ENCODE measurements at regions not wholly inside any gene's neighbourhood (a gene's known extent, or its start where the extent isn't known, plus 50 kb on each side); places are given as distances from the start of the nearest gene placed in this dataset.
"Not testable (repeated sequence)": the region's sequence is repeated elsewhere in the genome, so short reads cannot be mapped to it uniquely, and the experiment has no call there.

DNA sequence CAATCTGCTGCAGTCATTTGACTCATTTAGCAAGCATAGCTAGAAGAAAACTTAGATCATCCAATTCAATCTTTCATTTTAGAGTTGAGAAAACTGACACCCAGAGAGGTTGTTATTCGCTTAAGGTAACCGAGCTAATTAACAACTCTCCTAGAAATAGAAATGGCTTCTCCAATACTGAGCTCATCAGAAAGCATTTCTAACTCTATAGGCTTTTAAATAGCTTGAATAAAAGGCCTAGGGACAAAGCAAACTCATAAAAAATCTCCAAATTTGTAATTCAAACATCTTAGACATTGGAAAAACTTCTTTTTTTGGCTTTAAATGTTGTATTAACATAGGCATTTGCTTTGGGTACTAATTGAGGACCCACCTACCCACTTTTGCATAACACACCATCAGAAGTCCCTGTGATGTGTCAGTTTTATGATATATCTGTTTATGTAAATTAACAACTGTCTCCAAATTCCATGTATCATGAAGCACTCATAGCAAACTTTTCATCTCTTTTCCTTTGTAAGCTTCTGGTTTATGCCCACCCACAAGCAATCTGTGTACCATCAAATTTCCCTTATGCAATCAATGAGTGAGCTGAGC lies 343.9 kb upstream of the CHST9 start:
- peaks cover 3 to 4% of the 10 kb centered on the region in 2 experiments for H3K9me3 ChIP-seq (ENCODE audit: control insufficient read depth in 2 of 2, low read length in 2 of 2)
- H3K27ac ChIP-seq (ENCODE audit: insufficient read depth, low read length, poor library complexity, severe bottlenecking), result no peak overlapping the region
- H3K27me3 ChIP-seq (ENCODE audit: control insufficient read depth, insufficient read depth, low read length), result no peaks in the 10 kb centered on the region
- no peaks in the 10 kb centered on the region for H3K4me1 ChIP-seq (ENCODE audit: control insufficient read depth, insufficient read depth, low read length, poor library complexity, severe bottlenecking)
- H3K36me3 Mint-ChIP-seq, result no peaks in the 10 kb centered on the region
- no peak overlapping the region for H3K27ac Mint-ChIP-seq
- no peaks in the 10 kb centered on the region for H3K4me1 Mint-ChIP-seq
- no peak overlapping the region for H3K4me3 Mint-ChIP-seq
- DNase-seq, result no peak
- no peaks in the 10 kb centered on the region for H3K36me3 ChIP-seq (ENCODE audit: control insufficient read depth, insufficient read depth, low read length)
- no peak for ATAC-seq (ENCODE audit: low read depth in 2 of 2)
- no peaks in the 10 kb centered on the region for H3K27me3 Mint-ChIP-seq
- no peak overlapping the region for H3K4me3 ChIP-seq (ENCODE audit: low read depth, low read length)
- peaks cover 0 to 16% (median 4%) of the 10 kb centered on the region in 7 donors for H3K9me3 Mint-ChIP-seq

DNA sequence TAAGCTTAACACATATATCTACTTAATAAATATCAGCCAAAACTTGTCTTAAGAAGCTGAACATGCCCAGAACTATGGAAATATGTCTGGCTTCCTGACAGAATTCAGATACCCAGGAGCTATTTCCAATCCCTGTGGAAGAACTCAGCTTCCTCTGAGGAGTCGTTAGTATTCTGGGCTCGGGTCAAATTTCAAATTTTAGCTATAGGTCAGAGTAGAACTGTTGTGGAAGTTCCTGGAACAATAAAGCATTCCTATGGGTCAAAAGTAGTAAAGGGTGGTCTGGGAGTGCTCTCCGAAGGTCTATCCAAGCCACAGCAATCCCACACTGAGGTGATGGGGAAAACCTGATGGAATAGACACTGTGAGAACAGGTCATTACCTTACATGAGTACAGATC lies 342.7 kb upstream of the CHST9 start:
- no peak overlapping the region for H3K4me3 Mint-ChIP-seq
- ATAC-seq (ENCODE audit: low read depth in 2 of 2) (no peak), DNase-seq (no peak)
- no peaks in the 10 kb centered on the region for H3K36me3 ChIP-seq (ENCODE audit: control insufficient read depth, insufficient read depth, low read length)
- no peak overlapping the region for H3K4me3 ChIP-seq (ENCODE audit: low read depth, low read length)
- no peaks in the 10 kb centered on the region for H3K36me3 Mint-ChIP-seq
- no peak overlapping the region for H3K27ac ChIP-seq (ENCODE audit: insufficient read depth, low read length, poor library complexity, severe bottlenecking)
- no peaks in the 10 kb centered on the region for H3K4me1 ChIP-seq (ENCODE audit: control insufficient read depth, insufficient read depth, low read length, poor library complexity, severe bottlenecking)
- peaks cover 3 to 4% of the 10 kb centered on the region in 2 experiments for H3K9me3 ChIP-seq (ENCODE audit: control insufficient read depth in 2 of 2, low read length in 2 of 2)
- H3K27ac Mint-ChIP-seq, result no peak overlapping the region
- peaks cover 1 to 23% (median 5%) of the 10 kb centered on the region in 7 donors for H3K9me3 Mint-ChIP-seq
- H3K4me1 Mint-ChIP-seq, result no peaks in the 10 kb centered on the region
- no peaks in the 10 kb centered on the region for H3K27me3 Mint-ChIP-seq
- H3K27me3 ChIP-seq (ENCODE audit: control insufficient read depth, insufficient read depth, low read length), result no peaks in the 10 kb centered on the region

DNA sequence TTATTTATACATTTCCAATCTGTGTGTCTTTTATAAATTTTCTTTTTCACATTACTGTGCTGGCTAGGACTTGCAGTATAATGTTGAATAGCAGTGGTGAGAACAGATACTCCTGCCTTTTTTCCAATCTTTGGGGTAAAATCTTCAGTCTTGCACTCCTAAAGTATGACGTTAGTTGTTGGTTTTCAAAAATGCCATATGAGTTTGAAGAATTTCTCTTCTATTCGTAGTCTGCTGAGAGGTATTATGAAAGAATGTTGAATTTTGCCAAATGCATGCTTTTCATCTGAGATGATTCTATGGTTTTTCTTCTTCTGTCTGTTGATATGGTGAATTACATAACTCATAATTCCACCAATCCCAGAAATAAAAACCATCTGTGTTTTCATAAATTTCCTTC lies 335.3 kb upstream of the CHST9 start:
- Mint-ChIP-seq H3K4me1 (no peaks in the 10 kb centered on the region), H3K27me3 (no peaks in the 10 kb centered on the region), H3K27ac (no peak overlapping the region), H3K36me3 (no peaks in the 10 kb centered on the region), H3K4me3 (no peak overlapping the region), H3K9me3 (peaks cover 1 to 21% (median 7%) of the 10 kb centered on the region in 7 donors)
- Histone ChIP-seq H3K27ac (ENCODE audit: insufficient read depth, low read length, poor library complexity, severe bottlenecking) (no peak overlapping the region), H3K4me3 (ENCODE audit: low read depth, low read length) (no peak overlapping the region), H3K36me3 (ENCODE audit: control insufficient read depth, insufficient read depth, low read length) (no peaks in the 10 kb centered on the region), H3K27me3 (ENCODE audit: control insufficient read depth, insufficient read depth, low read length) (no peaks in the 10 kb centered on the region), H3K4me1 (ENCODE audit: control insufficient read depth, insufficient read depth, low read length, poor library complexity, severe bottlenecking) (no peaks in the 10 kb centered on the region), H3K9me3 (ENCODE audit: control insufficient read depth in 2 of 2, low read length in 2 of 2) (no peaks in the 10 kb centered on the region)
- no peak for ATAC-seq (ENCODE audit: low read depth in 2 of 2)
- DNase-seq, result no peak

DNA sequence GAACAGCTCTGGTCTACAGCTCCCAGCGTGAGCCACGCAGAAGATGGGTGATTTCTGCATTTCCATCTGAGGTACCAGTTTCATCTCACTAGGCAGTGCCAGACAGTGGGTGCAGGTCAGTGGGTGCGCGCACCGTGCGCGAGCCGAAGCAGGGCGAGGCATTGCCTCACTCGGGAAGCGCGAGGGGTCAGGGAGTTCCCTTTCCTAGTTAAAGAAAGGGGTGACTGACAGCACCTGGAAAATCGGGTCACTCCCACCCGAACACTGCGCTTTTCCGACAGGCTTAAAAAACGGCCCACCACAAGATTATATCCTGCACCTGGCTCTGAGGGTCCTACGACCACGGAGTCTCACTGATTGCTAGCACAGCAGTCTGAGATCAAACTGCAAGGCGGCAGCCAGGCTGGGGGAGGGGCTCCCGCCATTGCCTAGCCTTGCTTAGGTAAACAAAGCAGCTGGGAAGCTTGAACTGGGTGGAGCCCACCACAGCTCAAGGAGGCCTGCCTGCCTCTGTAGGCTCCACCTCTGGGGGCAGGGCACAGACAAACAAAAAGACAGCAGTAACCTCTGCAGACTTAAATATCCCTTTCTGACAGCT lies 325.0 kb upstream of the CHST9 start:
- not testable (repeated sequence) for H3K4me3 Mint-ChIP-seq; H3K36me3 ChIP-seq (ENCODE audit: control insufficient read depth, insufficient read depth, low read length); H3K4me3 ChIP-seq (ENCODE audit: low read depth, low read length); ATAC-seq (ENCODE audit: low read depth in 2 of 2); H3K4me1 ChIP-seq (ENCODE audit: control insufficient read depth, insufficient read depth, low read length, poor library complexity, severe bottlenecking); H3K36me3 Mint-ChIP-seq; H3K9me3 ChIP-seq (ENCODE audit: control insufficient read depth in 2 of 2, low read length in 2 of 2); H3K27me3 ChIP-seq (ENCODE audit: control insufficient read depth, insufficient read depth, low read length); H3K27ac Mint-ChIP-seq; DNase-seq; H3K27me3 Mint-ChIP-seq; H3K27ac ChIP-seq (ENCODE audit: insufficient read depth, low read length, poor library complexity, severe bottlenecking); H3K4me1 Mint-ChIP-seq
- peaks cover 2 to 18% (median 8%) of the 10 kb centered on the region in 7 donors for H3K9me3 Mint-ChIP-seq

DNA sequence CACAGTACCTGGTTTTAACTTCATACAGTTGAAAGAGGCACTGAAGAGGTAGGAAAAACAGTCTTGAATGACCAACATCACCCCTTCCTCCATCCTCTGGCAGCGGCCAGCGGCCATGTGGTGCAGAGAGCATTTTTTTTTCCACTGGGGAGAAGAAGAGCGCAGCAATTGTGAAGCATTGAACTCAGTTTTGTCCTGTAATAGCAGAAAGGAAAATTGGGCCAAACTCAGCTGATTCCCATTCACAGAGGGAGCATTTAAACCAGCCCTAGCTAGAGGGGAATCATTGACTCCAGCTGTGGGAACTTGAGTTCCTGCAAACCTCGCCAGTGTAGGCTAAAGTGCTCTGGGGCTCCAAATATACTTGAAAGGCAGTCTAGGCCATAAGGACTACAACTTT lies 316.6 kb upstream of the CHST9 start:
- H3K27ac ChIP-seq (ENCODE audit: insufficient read depth, low read length, poor library complexity, severe bottlenecking), result no peak overlapping the region
- no peaks in the 10 kb centered on the region for H3K4me1 Mint-ChIP-seq
- no peak for DNase-seq
- no peak for ATAC-seq (ENCODE audit: low read depth in 2 of 2)
- H3K9me3 Mint-ChIP-seq, result peaks cover 0 to 14% (median 3%) of the 10 kb centered on the region in 7 donors
- no peak overlapping the region for H3K27ac Mint-ChIP-seq
- H3K4me3 ChIP-seq (ENCODE audit: low read depth, low read length), result no peak overlapping the region
- H3K9me3 ChIP-seq (ENCODE audit: control insufficient read depth in 2 of 2, low read length in 2 of 2), result peaks cover 0 to 2% of the 10 kb centered on the region in 2 experiments
- no peak overlapping the region for H3K4me3 Mint-ChIP-seq
- H3K36me3 Mint-ChIP-seq, result no peaks in the 10 kb centered on the region
- no peaks in the 10 kb centered on the region for H3K4me1 ChIP-seq (ENCODE audit: control insufficient read depth, insufficient read depth, low read length, poor library complexity, severe bottlenecking)
- no peaks in the 10 kb centered on the region for H3K27me3 Mint-ChIP-seq
- H3K27me3 ChIP-seq (ENCODE audit: control insufficient read depth, insufficient read depth, low read length), result no peaks in the 10 kb centered on the region
- H3K36me3 ChIP-seq (ENCODE audit: control insufficient read depth, insufficient read depth, low read length), result no peaks in the 10 kb centered on the region

DNA sequence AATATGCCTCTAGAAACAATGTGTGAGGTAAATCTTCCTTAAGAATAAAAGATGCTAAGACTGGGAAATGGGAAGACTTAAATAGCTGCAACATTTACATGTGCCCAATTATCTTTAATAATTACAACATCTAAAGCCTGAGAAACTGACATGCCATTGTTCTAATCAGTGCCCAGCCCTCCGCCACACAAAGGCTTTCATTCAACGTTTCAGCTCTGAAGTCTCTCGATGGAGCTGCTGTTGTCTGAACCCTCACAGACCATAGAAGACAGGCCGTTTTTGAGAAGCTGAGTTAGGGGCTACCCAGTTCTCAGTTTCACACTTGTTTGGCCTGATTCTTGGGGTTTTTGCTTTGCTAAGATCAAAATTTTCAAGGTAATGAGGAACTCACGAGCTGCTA lies 315.4 kb upstream of the CHST9 start:
- H3K36me3 Mint-ChIP-seq, result no peaks in the 10 kb centered on the region
- no peaks in the 10 kb centered on the region for H3K27me3 ChIP-seq (ENCODE audit: control insufficient read depth, insufficient read depth, low read length)
- DNase-seq, result no peak
- no peaks in the 10 kb centered on the region for H3K36me3 ChIP-seq (ENCODE audit: control insufficient read depth, insufficient read depth, low read length)
- no peaks in the 10 kb centered on the region for H3K4me1 ChIP-seq (ENCODE audit: control insufficient read depth, insufficient read depth, low read length, poor library complexity, severe bottlenecking)
- H3K27ac ChIP-seq (ENCODE audit: insufficient read depth, low read length, poor library complexity, severe bottlenecking), result no peak overlapping the region
- H3K27me3 Mint-ChIP-seq, result no peaks in the 10 kb centered on the region
- no peak for ATAC-seq (ENCODE audit: low read depth in 2 of 2)
- no peak overlapping the region for H3K4me3 Mint-ChIP-seq
- peaks cover 0 to 2% of the 10 kb centered on the region in 2 experiments for H3K9me3 ChIP-seq (ENCODE audit: control insufficient read depth in 2 of 2, low read length in 2 of 2)
- no peak overlapping the region for H3K4me3 ChIP-seq (ENCODE audit: low read depth, low read length)
- peaks cover 0 to 14% (median 4%) of the 10 kb centered on the region in 7 donors for H3K9me3 Mint-ChIP-seq
- H3K4me1 Mint-ChIP-seq, result no peaks in the 10 kb centered on the region
- H3K27ac Mint-ChIP-seq, result no peak overlapping the region

DNA sequence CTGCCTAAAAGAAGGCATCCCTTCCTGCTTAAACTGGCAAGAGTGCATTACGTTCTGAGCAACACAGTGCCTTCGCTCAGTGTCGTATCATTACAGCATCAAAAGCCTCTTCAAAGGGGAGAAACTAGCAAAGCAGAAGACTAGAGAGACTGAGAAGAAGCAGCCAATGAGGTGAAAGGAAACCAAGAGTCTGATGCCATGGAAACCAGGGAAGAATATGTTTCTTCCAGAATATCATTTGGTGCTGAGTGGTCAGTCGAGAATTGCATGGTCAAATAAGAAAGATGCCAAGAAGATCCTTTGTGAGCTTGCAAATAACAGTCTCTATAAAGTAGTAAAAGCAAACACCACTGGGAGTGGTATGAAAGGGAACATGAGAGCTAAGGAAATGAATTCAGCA lies 312.1 kb upstream of the CHST9 start:
- Histone ChIP-seq H3K4me3 (ENCODE audit: low read depth, low read length) (no peak overlapping the region), H3K9me3 (ENCODE audit: control insufficient read depth in 2 of 2, low read length in 2 of 2) (peaks cover 0 to 3% of the 10 kb centered on the region in 2 experiments), H3K27ac (ENCODE audit: insufficient read depth, low read length, poor library complexity, severe bottlenecking) (no peak overlapping the region), H3K27me3 (ENCODE audit: control insufficient read depth, insufficient read depth, low read length) (no peaks in the 10 kb centered on the region), H3K4me1 (ENCODE audit: control insufficient read depth, insufficient read depth, low read length, poor library complexity, severe bottlenecking) (no peaks in the 10 kb centered on the region), H3K36me3 (ENCODE audit: control insufficient read depth, insufficient read depth, low read length) (no peaks in the 10 kb centered on the region)
- no peak overlapping the region for H3K4me3 Mint-ChIP-seq
- no peak overlapping the region for H3K27ac Mint-ChIP-seq
- no peak for DNase-seq
- no peaks in the 10 kb centered on the region for H3K27me3 Mint-ChIP-seq
- no peaks in the 10 kb centered on the region for H3K4me1 Mint-ChIP-seq
- H3K9me3 Mint-ChIP-seq, result peaks cover 0 to 8% (median 2%) of the 10 kb centered on the region in 7 donors
- ATAC-seq (ENCODE audit: low read depth in 2 of 2), result no peak
- no peaks in the 10 kb centered on the region for H3K36me3 Mint-ChIP-seq

DNA sequence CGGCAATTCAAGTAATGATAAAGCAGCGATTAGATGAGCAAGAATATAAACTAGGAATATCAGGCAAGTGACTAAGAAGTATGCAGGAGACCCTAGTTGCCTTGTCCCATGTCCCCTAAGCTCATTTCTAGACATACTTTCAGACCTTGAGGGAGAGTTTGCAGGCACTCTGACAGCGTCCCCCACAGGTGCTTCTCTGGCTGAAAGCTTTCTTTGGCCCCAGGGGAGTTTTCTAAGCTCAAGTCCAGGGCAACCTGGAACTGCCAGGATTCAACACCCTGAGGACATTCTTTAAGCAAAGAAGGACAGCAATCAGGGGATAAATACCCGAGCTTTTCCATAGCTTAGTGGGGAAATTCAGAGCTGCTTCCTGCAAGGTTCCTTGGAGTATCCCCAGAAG lies 308.1 kb upstream of the CHST9 start:
- Histone ChIP-seq H3K27me3 (ENCODE audit: control insufficient read depth, insufficient read depth, low read length) (no peaks in the 10 kb centered on the region), H3K27ac (ENCODE audit: insufficient read depth, low read length, poor library complexity, severe bottlenecking) (no peak overlapping the region), H3K4me1 (ENCODE audit: control insufficient read depth, insufficient read depth, low read length, poor library complexity, severe bottlenecking) (no peaks in the 10 kb centered on the region), H3K36me3 (ENCODE audit: control insufficient read depth, insufficient read depth, low read length) (no peaks in the 10 kb centered on the region), H3K9me3 (ENCODE audit: control insufficient read depth in 2 of 2, low read length in 2 of 2) (peaks cover 0 to 3% of the 10 kb centered on the region in 2 experiments), H3K4me3 (ENCODE audit: low read depth, low read length) (no peak overlapping the region)
- Mint-ChIP-seq H3K9me3 (peaks cover 0 to 24% (median 6%) of the 10 kb centered on the region in 7 donors), H3K4me3 (no peak overlapping the region), H3K27me3 (no peaks in the 10 kb centered on the region), H3K4me1 (no peaks in the 10 kb centered on the region), H3K36me3 (no peaks in the 10 kb centered on the region), H3K27ac (no peak overlapping the region)
- ATAC-seq (ENCODE audit: low read depth in 2 of 2) (no peak), DNase-seq (no peak)
